ENCODE measurements at regions not wholly inside any gene's neighbourhood (a gene's known extent, or its start where the extent isn't known, plus 50 kb on each side); places are given as distances from the start of the nearest gene placed in this dataset.

GRCh38 chr11:41519696-41520095, 60.2 kb upstream of the LRRC4C start:
- H3K27me3 Mint-ChIP-seq (ENCODE audit: low read depth in 2 of 2) = no peaks in the 10 kb centered on the region
- no peaks in the 10 kb centered on the region for H3K36me3 ChIP-seq (ENCODE audit: control insufficient read depth, insufficient read depth, low read length)
- no peak for ATAC-seq

GRCh38 chr11:41522391-41522790, 62.9 kb upstream of the LRRC4C start:
- Histone ChIP-seq H3K9me3 (ENCODE audit: control insufficient read depth, insufficient read depth, low read length) (no peaks in the 10 kb centered on the region), H3K4me1 (ENCODE audit: control insufficient read depth, insufficient read depth, low read length) (no peaks in the 10 kb centered on the region), H3K27me3 (ENCODE audit: control insufficient read depth, insufficient read depth, low read length) (no peaks in the 10 kb centered on the region), H3K27ac (ENCODE audit: low read length) (no peak overlapping the region), H3K4me3 (ENCODE audit: low read length) (no peak overlapping the region), H3K36me3 (ENCODE audit: control insufficient read depth, insufficient read depth, low read length) (no peaks in the 10 kb centered on the region)
- intact Hi-C loops (cut with micrococcal nuclease) = no loop called here
- DNase-seq (no peak), ATAC-seq (no peak)
- no peak for TF ChIP-seq CTCF (IDR thresholded peaks at IDR 0.05)
- no peaks in the 10 kb centered on the region for H3K4me1 Mint-ChIP-seq
- H3K9me3 Mint-ChIP-seq = peaks cover 6 to 10% of the 10 kb centered on the region in 2 donors
- no peak overlapping the region for H3K4me3 Mint-ChIP-seq
- no peak overlapping the region for H3K27ac Mint-ChIP-seq
- no peaks in the 10 kb centered on the region for H3K27me3 Mint-ChIP-seq (ENCODE audit: low read depth in 2 of 2)
- H3K36me3 Mint-ChIP-seq = peaks cover 7% of the 10 kb centered on the region

More at GRCh38 chr11:41519696-41520095, 60.2 kb upstream of the LRRC4C start:
- Histone ChIP-seq H3K27me3 (ENCODE audit: control insufficient read depth, insufficient read depth, low read length) (no peaks in the 10 kb centered on the region), H3K4me3 (ENCODE audit: low read length) (no peak overlapping the region), H3K4me1 (ENCODE audit: control insufficient read depth, insufficient read depth, low read length) (no peaks in the 10 kb centered on the region), H3K27ac (ENCODE audit: low read length) (no peak overlapping the region), H3K9me3 (ENCODE audit: control insufficient read depth, insufficient read depth, low read length) (peaks cover 4% of the 10 kb centered on the region)
- DNase-seq = no peak
- no peaks in the 10 kb centered on the region for H3K4me1 Mint-ChIP-seq
- H3K4me3 Mint-ChIP-seq = no peak overlapping the region
- peaks cover 12% of the 10 kb centered on the region for H3K36me3 Mint-ChIP-seq
- no CpG with 5 or more reads among the region's 1 CpG for WGBS (ENCODE audit: insufficient coverage)
- intact Hi-C loops (cut with micrococcal nuclease) = no loop called here
- H3K9me3 Mint-ChIP-seq = peaks cover 12% of the 10 kb centered on the region in 2 donors
- H3K27ac Mint-ChIP-seq = no peak overlapping the region
- no peak for TF ChIP-seq CTCF (IDR thresholded peaks at IDR 0.05)

- no peaks in the 10 kb centered on the region for H3K9me3 ChIP-seq (ENCODE audit: control insufficient read depth, insufficient read depth, low read length)
- Mint-ChIP-seq H3K4me3 (no peak overlapping the region), H3K36me3 (no peaks in the 10 kb centered on the region), H3K9me3 (peaks cover 6 to 10% of the 10 kb centered on the region in 2 donors), H3K27me3 (ENCODE audit: low read depth in 2 of 2) (no peaks in the 10 kb centered on the region), H3K4me1 (no peaks in the 10 kb centered on the region), H3K27ac (no peak overlapping the region)
- no peaks in the 10 kb centered on the region for H3K27me3 ChIP-seq (ENCODE audit: control insufficient read depth, insufficient read depth, low read length)
- H3K27ac ChIP-seq (ENCODE audit: low read length) = no peak overlapping the region
- TF ChIP-seq CTCF (IDR thresholded peaks at IDR 0.05) = no peak
- intact Hi-C loops (cut with micrococcal nuclease) = no loop called here
- DNase-seq = no peak
- WGBS (ENCODE audit: insufficient coverage) = 54% methylated on average over 2 of the region's 2 CpGs
- H3K4me1 ChIP-seq (ENCODE audit: control insufficient read depth, insufficient read depth, low read length) = no peaks in the 10 kb centered on the region
- no peak for ATAC-seq
- no peak overlapping the region for H3K4me3 ChIP-seq (ENCODE audit: low read length)
- H3K36me3 ChIP-seq (ENCODE audit: control insufficient read depth, insufficient read depth, low read length) = no peaks in the 10 kb centered on the region
Observed at GRCh38 chr11:41522899-41523672, 63.6 kb upstream of the LRRC4C start.

GRCh38 chr11:41527530-41527929, 68.1 kb upstream of the LRRC4C start:
- no peaks in the 10 kb centered on the region for H3K4me1 Mint-ChIP-seq
- no peak for ATAC-seq

More at GRCh38 chr11:41527530-41527929, 68.1 kb upstream of the LRRC4C start:
- Histone ChIP-seq H3K4me1 (ENCODE audit: control insufficient read depth, insufficient read depth, low read length) (no peaks in the 10 kb centered on the region), H3K4me3 (ENCODE audit: low read length) (no peak overlapping the region), H3K9me3 (ENCODE audit: control insufficient read depth, insufficient read depth, low read length) (no peaks in the 10 kb centered on the region), H3K36me3 (ENCODE audit: control insufficient read depth, insufficient read depth, low read length) (no peaks in the 10 kb centered on the region), H3K27ac (ENCODE audit: low read length) (no peak overlapping the region), H3K27me3 (ENCODE audit: control insufficient read depth, insufficient read depth, low read length) (no peaks in the 10 kb centered on the region)
- Mint-ChIP-seq H3K4me3 (no peak overlapping the region), H3K9me3 (peaks cover 16% of the 10 kb centered on the region in 2 donors), H3K27ac (no peak overlapping the region), H3K36me3 (peaks cover 10% of the 10 kb centered on the region), H3K27me3 (ENCODE audit: low read depth in 2 of 2) (no peaks in the 10 kb centered on the region)
- intact Hi-C loops (cut with micrococcal nuclease) = no loop called here
- no peak for TF ChIP-seq CTCF (IDR thresholded peaks at IDR 0.05)
- DNase-seq = no peak
- WGBS (ENCODE audit: insufficient coverage) = 86% methylated on average over 2 of the region's 3 CpGs

All from natural killer cell (primary cell).